ENCODE measurements at regions not wholly inside any gene's neighbourhood (a gene's known extent, or its start where the extent isn't known, plus 50 kb on each side); places are given as distances from the start of the nearest gene placed in this dataset.

DNA sequence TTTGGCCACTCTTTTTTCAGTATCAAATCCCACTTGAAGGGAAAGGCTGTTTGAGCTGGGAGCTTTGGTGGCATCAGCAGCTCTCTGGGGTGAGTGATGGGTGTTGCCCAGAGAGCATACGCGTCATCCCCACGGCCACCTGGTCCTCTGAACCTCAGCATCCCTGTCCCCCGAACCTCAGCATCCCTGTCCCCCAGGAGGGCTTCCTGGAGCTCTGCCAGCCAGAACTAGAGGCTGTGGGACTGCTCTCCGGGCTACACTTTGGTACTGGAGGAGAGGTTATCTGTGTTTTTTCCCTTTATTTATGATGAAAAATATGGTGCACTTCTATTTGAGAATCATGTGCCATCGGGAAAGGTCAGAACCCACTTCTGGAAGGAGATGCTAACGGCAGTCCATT lies 131.5 kb upstream of the RTL1 start:
- Histone ChIP-seq H3K27me3 (ENCODE audit: control insufficient read depth, insufficient read depth, low read length) (no peaks in the 10 kb centered on the region), H3K36me3 (ENCODE audit: control insufficient read depth, insufficient read depth, low read length) (no peaks in the 10 kb centered on the region), H3K4me3 (ENCODE audit: low read depth, low read length) (no peak overlapping the region)
- no peak for DNase-seq (ENCODE audit: low read depth)
- no peak for TF ChIP-seq CTCF (IDR thresholded peaks at IDR 0.05; ENCODE audit: insufficient read depth, low read length, poor library complexity, severe bottlenecking)

DNA sequence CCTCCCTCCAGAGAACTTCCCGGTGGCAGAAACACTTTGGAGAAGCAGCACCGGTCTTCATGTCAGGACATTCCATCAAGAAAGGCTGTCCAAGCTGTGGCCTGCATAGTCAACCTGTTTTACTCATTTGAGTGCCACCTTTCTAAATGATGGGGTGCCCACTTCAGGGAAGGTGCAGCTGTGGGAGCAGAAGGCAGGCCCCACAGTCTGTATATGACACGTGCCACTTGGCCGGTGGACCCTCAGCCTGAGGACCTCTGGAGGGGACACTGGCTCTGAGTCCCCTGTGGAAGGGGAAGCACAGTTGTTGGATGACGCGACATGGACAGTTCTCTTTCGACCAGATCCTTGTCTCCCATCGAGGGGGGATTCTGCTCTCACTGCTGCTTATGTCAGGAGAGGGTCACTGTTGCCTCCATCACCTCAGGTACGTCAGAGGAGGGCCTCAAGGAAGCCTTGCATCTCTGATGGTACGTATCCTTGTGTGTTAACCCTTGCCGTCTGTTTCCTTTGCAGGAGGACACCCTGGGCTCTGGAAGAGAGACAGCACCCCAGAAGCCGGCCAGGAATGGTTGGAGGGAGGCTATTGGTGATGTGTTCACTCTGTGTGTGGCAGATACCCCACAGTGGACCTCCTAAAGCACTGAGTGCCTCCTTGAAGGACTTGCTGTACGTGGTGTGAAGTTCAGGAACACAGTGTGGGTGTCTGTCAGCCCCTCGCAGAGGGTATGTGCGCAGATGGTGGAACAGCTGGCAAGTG lies 132.1 kb upstream of the RTL1 start:
- no peak for DNase-seq (ENCODE audit: low read depth)
- H3K36me3 ChIP-seq (ENCODE audit: control insufficient read depth, insufficient read depth, low read length), result no peaks in the 10 kb centered on the region
- H3K27me3 ChIP-seq (ENCODE audit: control insufficient read depth, insufficient read depth, low read length), result no peaks in the 10 kb centered on the region
- no peak for TF ChIP-seq CTCF (IDR thresholded peaks at IDR 0.05; ENCODE audit: insufficient read depth, low read length, poor library complexity, severe bottlenecking)
- no peak overlapping the region for H3K4me3 ChIP-seq (ENCODE audit: low read depth, low read length)

GRCh38 chr14:101037021-101037817 lies 133.7 kb upstream of the RTL1 start:
- no peaks in the 10 kb centered on the region for H3K27me3 ChIP-seq (ENCODE audit: control insufficient read depth, insufficient read depth, low read length)
- H3K36me3 ChIP-seq (ENCODE audit: control insufficient read depth, insufficient read depth, low read length), result no peaks in the 10 kb centered on the region
- no peak for DNase-seq (ENCODE audit: low read depth)
- no peak for TF ChIP-seq CTCF (IDR thresholded peaks at IDR 0.05; ENCODE audit: insufficient read depth, low read length, poor library complexity, severe bottlenecking)
- H3K4me3 ChIP-seq (ENCODE audit: low read depth, low read length), result no peak overlapping the region

DNA sequence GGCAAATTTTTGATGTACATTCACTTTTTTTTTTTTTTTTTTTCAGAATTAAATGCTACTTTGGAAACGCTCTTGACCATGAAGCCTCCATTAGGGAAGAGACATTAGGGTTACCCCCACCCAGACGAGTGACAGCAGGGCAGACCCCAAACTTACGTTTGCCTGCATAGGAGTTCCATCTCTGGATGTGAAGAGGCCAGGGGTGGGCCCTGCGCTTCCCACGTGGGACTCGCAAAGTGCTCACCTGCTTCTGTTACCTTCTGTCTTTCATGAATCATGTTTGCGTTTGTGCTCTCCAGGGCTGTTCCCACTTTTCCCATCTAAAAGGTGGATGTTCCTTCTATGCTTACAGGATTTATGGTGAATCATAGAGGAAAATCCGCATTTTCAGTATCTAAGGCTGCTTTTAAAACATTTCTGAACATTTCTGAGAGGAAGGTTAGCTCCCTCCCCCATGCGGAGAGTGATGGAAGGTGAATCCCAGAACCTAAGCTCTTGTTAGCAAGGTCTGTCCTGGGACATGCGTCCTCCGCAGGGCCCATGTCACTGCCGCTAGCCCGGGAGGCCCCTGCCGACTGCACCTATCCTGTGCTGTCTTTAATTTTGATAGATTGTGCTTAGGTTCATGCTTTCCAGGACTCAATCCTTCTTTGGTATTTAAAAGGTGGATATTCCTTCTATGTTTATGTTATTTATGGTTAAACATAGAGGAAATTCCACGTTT lies 135.7 kb upstream of the RTL1 start:
- no peaks in the 10 kb centered on the region for H3K36me3 ChIP-seq (ENCODE audit: control insufficient read depth, insufficient read depth, low read length)

GRCh38 chr14:101039755-101040138 lies 136.2 kb upstream of the RTL1 start:
- no peaks in the 10 kb centered on the region for H3K36me3 ChIP-seq (ENCODE audit: control insufficient read depth, insufficient read depth, low read length)

More for the DNA sequence above, 135.7 kb upstream of the RTL1 start:
- no peak for TF ChIP-seq CTCF (IDR thresholded peaks at IDR 0.05; ENCODE audit: insufficient read depth, low read length, poor library complexity, severe bottlenecking)
- DNase-seq (ENCODE audit: low read depth), result no peak
- Histone ChIP-seq H3K27me3 (ENCODE audit: control insufficient read depth, insufficient read depth, low read length) (no peaks in the 10 kb centered on the region), H3K4me3 (ENCODE audit: low read depth, low read length) (no peak overlapping the region)

More at GRCh38 chr14:101039755-101040138, 136.2 kb upstream of the RTL1 start:
- no peak for DNase-seq (ENCODE audit: low read depth)
- H3K4me3 ChIP-seq (ENCODE audit: low read depth, low read length), result no peak overlapping the region
- H3K27me3 ChIP-seq (ENCODE audit: control insufficient read depth, insufficient read depth, low read length), result no peaks in the 10 kb centered on the region
- no peak for TF ChIP-seq CTCF (IDR thresholded peaks at IDR 0.05; ENCODE audit: insufficient read depth, low read length, poor library complexity, severe bottlenecking)

Data from kidney epithelial cell (primary cell).